MM.1S (cell line): ENCODE measurements at regions not wholly inside any gene's neighbourhood (a gene's known extent, or its start where the extent isn't known, plus 50 kb on each side); places are given as distances from the start of the nearest gene placed in this dataset.

Experiments used
- EZH2 ChIP-seq: fragments of 300-600 bp; sonication (generic); optimal IDR thresholded peaks from 2 replicates; pipeline ENCODE3; 2017; ENCODE audit warnings: low read depth, mild to moderate bottlenecking, antibody characterized with exemption, low read length, mixed read lengths
- EZH2phosphoT487 ChIP-seq: fragments of 300-600 bp; sonication (generic); IDR thresholded peaks from 2 replicates; pipeline ENCODE4 v1.6.1; 2018; ENCODE audit warnings: antibody characterized with exemption, low read length
- TF ChIP-seq, protein P1 (sequence below): fragments of 300-600 bp; sonication (generic); IDR thresholded peaks from 2 replicates; pipeline ENCODE4 v1.5.1; 2016; ENCODE audit warnings: antibody characterized with exemption, low read length, mixed read lengths

DNA sequence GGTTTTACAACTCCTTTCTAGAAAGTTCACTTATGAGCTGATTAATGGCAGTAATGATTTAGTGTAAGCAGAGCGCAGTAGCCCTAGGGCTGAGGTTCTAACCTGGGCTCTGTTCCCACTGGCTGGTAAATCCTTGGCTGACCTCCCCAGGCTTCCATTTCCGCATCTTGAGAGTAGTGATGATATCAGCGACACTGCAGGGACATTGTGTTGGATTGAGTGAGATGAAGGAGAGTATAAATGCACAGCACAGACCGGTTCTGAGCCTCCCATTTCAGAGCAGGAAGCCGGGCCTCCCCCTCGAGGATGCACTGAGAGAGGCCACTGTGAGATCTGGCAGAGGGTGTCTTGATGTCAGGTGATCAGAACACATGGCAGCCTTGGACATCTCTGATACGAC, 477.2 kb upstream of the SULF2 start:
- TF ChIP-seq, protein P1, sequence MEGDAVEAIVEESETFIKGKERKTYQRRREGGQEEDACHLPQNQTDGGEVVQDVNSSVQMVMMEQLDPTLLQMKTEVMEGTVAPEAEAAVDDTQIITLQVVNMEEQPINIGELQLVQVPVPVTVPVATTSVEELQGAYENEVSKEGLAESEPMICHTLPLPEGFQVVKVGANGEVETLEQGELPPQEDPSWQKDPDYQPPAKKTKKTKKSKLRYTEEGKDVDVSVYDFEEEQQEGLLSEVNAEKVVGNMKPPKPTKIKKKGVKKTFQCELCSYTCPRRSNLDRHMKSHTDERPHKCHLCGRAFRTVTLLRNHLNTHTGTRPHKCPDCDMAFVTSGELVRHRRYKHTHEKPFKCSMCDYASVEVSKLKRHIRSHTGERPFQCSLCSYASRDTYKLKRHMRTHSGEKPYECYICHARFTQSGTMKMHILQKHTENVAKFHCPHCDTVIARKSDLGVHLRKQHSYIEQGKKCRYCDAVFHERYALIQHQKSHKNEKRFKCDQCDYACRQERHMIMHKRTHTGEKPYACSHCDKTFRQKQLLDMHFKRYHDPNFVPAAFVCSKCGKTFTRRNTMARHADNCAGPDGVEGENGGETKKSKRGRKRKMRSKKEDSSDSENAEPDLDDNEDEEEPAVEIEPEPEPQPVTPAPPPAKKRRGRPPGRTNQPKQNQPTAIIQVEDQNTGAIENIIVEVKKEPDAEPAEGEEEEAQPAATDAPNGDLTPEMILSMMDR = no peak
- TF ChIP-seq EZH2 = no peak
- no peak for TF ChIP-seq EZH2phosphoT487
